DOHH2 (cell line): ENCODE measurements at regions not wholly inside any gene's neighbourhood (a gene's known extent, or its start where the extent isn't known, plus 50 kb on each side); places are given as distances from the start of the nearest gene placed in this dataset.

Experiments
- H3F3A ChIP-seq: fragments of 200-600 bp; sonication (generic), shearing (Covaris generic); 2 replicates; pipeline ENCODE4 v1.6.0; 2016; ENCODE audit warnings: antibody characterized with exemption, mild to moderate bottlenecking; ENCODE audit not compliant: control insufficient read depth, insufficient read depth
- H3K27ac ChIP-seq: fragments of 200-600 bp; sonication (generic); 2 replicates; pipeline ENCODE4 v1.5.1; 2014; ENCODE audit warnings: low read depth, mild to moderate bottlenecking, low read length, moderate library complexity
- H3K27me3 ChIP-seq: fragments of 200-600 bp; sonication (generic); 2 replicates; pipeline ENCODE4 v1.6.1; 2014; ENCODE audit warnings: mild to moderate bottlenecking, low read length, mixed read lengths; ENCODE audit not compliant: control insufficient read depth
- H3K36me3 ChIP-seq: fragments of 200-600 bp; sonication (generic); 2 replicates; pipeline ENCODE4 v1.6.1; 2014; ENCODE audit warnings: mild to moderate bottlenecking, low read length, moderate library complexity, mixed read lengths; ENCODE audit not compliant: control insufficient read depth
- H3K4me1 ChIP-seq: fragments of 200-600 bp; sonication (generic); 2 replicates; pipeline ENCODE4 v1.6.1; 2014; ENCODE audit warnings: mild to moderate bottlenecking, low read length, mixed read lengths; ENCODE audit not compliant: control insufficient read depth
- H3K4me2 ChIP-seq: fragments of 200-600 bp; sonication (generic); 2 replicates; pipeline ENCODE4 v1.6.0; 2014; ENCODE audit warnings: mild to moderate bottlenecking, low read length, moderate library complexity
- H3K4me3 ChIP-seq: fragments of 200-600 bp; sonication (generic); 2 replicates; pipeline ENCODE4 v1.5.1; 2014; ENCODE audit warnings: mild to moderate bottlenecking, low read length, mixed read lengths
- H3K79me2 ChIP-seq: fragments of 200-600 bp; sonication (generic); 2 replicates; pipeline ENCODE4 v1.6.1; 2014; ENCODE audit warnings: mild to moderate bottlenecking, low read length, mixed read lengths; ENCODE audit not compliant: control insufficient read depth
- H3K9me2 ChIP-seq: fragments of 200-600 bp; sonication (generic); replicated peaks from 2 replicates; pipeline ENCODE4 v1.6.1; 2014; ENCODE audit warnings: mild to moderate bottlenecking, low read length, mixed read lengths; ENCODE audit not compliant: control insufficient read depth
- H3K9me3 ChIP-seq: fragments of 200-600 bp; sonication (generic); 2 replicates; pipeline ENCODE4 v1.6.1; 2014; ENCODE audit warnings: antibody characterized with exemption, low read length, mixed read lengths; ENCODE audit not compliant: control insufficient read depth, insufficient read depth
- H4K20me1 ChIP-seq: fragments of 200-600 bp; sonication (generic); 2 replicates; pipeline ENCODE4 v1.6.0; 2014; ENCODE audit warnings: low read depth, mild to moderate bottlenecking, antibody characterized with exemption, low read length, moderate library complexity; ENCODE audit not compliant: control insufficient read depth, insufficient read depth
- EZH2phosphoT487 ChIP-seq: fragments of 200-600 bp; sonication (generic); IDR thresholded peaks from 2 replicates; pipeline ENCODE4 v1.6.1; 2017; ENCODE audit warnings: borderline replicate concordance, mild to moderate bottlenecking, antibody characterized with exemption, low read length, moderate library complexity, mixed read lengths
- TF ChIP-seq, protein P1 (sequence below): fragments of 200-600 bp; sonication (generic); IDR thresholded peaks from one replicate; pipeline ENCODE4 v1.5.1; 2014; ENCODE audit warnings: antibody characterized with exemption, mild to moderate bottlenecking, low read depth, low read length; ENCODE audit not compliant: poor library complexity, severe bottlenecking

DNA sequence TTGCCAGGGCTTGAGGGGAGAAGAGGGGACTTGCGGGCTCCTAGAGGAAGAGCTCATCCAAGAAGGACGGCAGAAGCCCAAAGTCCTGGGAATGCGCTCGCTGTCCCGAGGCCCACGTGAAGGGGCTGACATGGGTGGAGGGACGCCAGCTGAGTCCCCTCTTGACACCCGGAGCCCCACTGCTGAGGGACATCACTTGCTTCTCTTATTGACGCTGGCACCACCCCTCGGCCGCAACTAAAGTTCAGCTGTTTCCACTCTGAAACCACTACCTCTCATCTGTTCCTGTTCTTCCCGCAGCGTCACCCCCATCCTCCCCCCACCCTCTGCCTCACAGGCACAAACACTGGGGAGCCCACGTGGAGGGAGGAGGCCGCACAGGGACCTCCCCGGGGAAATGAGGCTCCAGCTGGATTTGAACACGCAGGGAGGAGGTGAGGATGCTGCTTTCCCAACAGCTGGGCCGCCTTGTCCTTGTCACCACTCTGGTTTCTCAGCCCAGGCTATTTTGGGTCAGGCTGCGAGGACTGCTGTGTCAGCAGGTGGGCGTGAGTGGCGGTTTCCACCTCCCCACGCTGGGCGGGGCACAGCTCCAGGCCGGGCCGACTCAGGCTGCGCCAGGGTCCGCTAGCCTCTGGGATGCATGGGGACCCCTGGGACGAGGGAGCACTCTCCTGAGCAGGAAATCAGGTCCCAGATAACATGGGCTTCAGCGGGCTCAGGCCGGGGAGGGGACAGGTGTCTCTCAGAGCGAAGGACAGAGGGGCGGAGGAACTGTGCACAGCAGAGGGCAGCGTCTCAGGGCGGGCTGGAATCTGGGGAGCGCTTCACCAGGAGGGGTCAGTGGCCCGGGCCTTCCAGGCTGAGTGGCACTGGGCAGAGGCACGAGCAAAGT lies 156.3 kb downstream of the ZNF248 start:
- no peak overlapping the region for H3K27ac ChIP-seq
- no peak for TF ChIP-seq EZH2phosphoT487
- TF ChIP-seq, protein P1, sequence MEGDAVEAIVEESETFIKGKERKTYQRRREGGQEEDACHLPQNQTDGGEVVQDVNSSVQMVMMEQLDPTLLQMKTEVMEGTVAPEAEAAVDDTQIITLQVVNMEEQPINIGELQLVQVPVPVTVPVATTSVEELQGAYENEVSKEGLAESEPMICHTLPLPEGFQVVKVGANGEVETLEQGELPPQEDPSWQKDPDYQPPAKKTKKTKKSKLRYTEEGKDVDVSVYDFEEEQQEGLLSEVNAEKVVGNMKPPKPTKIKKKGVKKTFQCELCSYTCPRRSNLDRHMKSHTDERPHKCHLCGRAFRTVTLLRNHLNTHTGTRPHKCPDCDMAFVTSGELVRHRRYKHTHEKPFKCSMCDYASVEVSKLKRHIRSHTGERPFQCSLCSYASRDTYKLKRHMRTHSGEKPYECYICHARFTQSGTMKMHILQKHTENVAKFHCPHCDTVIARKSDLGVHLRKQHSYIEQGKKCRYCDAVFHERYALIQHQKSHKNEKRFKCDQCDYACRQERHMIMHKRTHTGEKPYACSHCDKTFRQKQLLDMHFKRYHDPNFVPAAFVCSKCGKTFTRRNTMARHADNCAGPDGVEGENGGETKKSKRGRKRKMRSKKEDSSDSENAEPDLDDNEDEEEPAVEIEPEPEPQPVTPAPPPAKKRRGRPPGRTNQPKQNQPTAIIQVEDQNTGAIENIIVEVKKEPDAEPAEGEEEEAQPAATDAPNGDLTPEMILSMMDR: no peak

DNA sequence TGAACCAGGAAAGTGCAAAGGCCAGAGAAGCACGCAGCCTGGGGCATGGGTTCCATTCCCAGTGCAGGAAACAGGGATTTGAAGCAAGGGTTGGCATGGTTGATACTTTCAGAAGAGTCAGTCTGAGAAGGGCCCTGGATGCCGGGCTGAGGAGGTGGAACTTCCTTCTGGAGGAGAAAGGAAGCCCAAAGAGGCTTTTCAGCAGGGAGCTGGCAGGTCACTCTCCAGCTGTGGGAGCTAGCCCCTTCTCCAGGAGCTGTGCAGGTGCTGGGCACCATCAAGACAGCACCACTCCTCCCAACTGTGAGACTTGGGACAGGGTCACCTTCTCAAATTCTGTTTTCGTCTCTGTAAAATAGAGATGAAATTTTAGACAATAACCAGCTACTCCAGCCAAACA lies 169.8 kb downstream of the ZNF248 start:
- H3K4me1 ChIP-seq: no peaks in the 10 kb centered on the region
- H3K27me3 ChIP-seq: no peaks in the 10 kb centered on the region
- no peak overlapping the region for H3K27ac ChIP-seq
- H3K36me3 ChIP-seq: no peaks in the 10 kb centered on the region
- H3K79me2 ChIP-seq: no peaks in the 10 kb centered on the region
- no peaks in the 10 kb centered on the region for H3K9me2 ChIP-seq
- no peaks in the 10 kb centered on the region for H3F3A ChIP-seq
- no peak overlapping the region for H3K4me2 ChIP-seq
- no peak for TF ChIP-seq EZH2phosphoT487
- TF ChIP-seq, protein P1: no peak
- no peaks in the 10 kb centered on the region for H4K20me1 ChIP-seq
- H3K4me3 ChIP-seq: no peak overlapping the region
- H3K9me3 ChIP-seq: no peaks in the 10 kb centered on the region; the same call in 1 of the 2 replicates

More for the DNA sequence above, 156.3 kb downstream of the ZNF248 start:
- H3K4me1 ChIP-seq: no peaks in the 10 kb centered on the region
- H3K9me3 ChIP-seq: no peaks in the 10 kb centered on the region; the same call in 1 of the 2 replicates
- no peaks in the 10 kb centered on the region for H3K79me2 ChIP-seq
- no peaks in the 10 kb centered on the region for H3K9me2 ChIP-seq
- H3F3A ChIP-seq: no peaks in the 10 kb centered on the region
- H3K4me2 ChIP-seq: no peak overlapping the region
- H3K27me3 ChIP-seq: no peaks in the 10 kb centered on the region
- no peak overlapping the region for H3K4me3 ChIP-seq
- H4K20me1 ChIP-seq: no peaks in the 10 kb centered on the region
- H3K36me3 ChIP-seq: no peaks in the 10 kb centered on the region

DNA sequence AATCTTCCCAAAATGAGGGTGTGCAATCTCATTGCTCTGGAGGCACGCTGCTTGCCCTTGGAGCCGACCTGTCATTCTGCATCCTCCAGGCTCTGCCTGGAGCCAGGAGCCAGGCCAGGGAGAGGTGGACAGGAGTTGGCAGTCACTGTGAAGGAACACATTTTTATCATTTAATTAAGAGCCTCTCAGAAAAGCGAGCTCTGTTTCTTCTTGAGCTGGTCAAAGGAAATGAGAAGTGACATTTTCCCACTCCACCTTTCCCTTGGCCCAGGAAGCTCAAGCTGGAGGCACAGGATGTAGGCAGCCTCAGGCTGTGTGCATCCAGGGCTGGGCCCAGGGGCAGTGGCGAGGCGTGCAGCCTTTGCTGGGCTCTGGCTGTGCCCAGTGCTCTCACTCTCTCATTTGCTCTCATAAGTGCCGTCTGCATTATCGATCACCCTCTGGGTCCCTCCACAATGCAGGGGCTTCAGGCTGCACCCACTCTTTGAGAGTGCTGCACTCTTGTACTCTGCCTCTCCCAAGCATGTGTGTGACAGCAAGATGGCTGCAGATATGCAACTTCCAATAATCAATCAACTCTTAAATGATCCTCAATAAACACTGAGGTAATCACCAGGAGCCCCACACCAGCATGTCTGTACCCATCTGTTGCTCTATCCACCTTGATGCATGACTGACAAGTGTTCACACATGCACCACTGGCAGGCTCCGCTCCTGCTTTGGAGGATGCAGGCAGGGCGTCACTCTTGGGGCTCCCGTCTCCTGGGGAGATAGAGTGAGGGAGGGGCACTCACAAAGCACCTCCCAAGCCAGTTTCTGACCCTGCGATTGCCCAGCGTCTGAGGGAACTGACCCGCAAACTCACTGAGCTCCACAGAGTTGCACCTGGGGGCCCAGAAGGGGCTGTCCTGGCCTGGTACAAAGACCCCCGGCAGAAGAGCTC lies 171.4 kb downstream of the ZNF248 start:
- Histone ChIP-seq H3K9me2 (no peaks in the 10 kb centered on the region), H3K36me3 (no peaks in the 10 kb centered on the region), H3K9me3 (peaks cover 9% of the 10 kb centered on the region; the same call in 1 of the 2 replicates), H3K27me3 (no peaks in the 10 kb centered on the region), H3K4me1 (no peaks in the 10 kb centered on the region), H3K4me2 (no peak overlapping the region), H4K20me1 (no peaks in the 10 kb centered on the region), H3K79me2 (no peaks in the 10 kb centered on the region), H3K27ac (no peak overlapping the region), H3F3A (no peaks in the 10 kb centered on the region), H3K4me3 (no peak overlapping the region)
- TF ChIP-seq, protein P1: no peak
- TF ChIP-seq EZH2phosphoT487: no peak
